ENCODE measurements at regions not wholly inside any gene's neighbourhood (a gene's known extent, or its start where the extent isn't known, plus 50 kb on each side); places are given as distances from the start of the nearest gene placed in this dataset.

DNA sequence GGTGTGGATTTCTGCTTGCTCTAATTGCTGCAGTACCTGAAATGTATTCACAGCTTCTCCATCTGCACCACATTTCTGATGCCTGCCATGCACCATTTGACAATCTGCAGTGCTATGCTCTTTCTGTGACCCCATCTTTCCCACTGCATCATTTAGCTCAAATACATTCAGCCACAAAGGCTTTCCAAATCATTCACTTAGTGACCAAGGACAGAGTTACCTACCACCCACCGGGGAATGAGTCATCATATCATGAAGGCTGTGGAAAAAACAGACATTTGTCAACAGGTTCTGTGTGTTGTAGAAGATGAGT is 465.5 kb upstream of the ATP2B1 start:
- POLR2A ChIA-PET: no interaction called here
- H3K27ac Mint-ChIP-seq: no peak overlapping the region
- CTCF ChIA-PET: no interaction called here
- H3K4me1 Mint-ChIP-seq: no peaks in the 10 kb centered on the region
- ATAC-seq (ENCODE audit: low read depth): no peak
- intact Hi-C loops (cut with micrococcal nuclease): no loop called here
- no peak for DNase-seq
- no peak for TF ChIP-seq CTCF (IDR thresholded peaks at IDR 0.05)
- no peak overlapping the region for H3K4me3 Mint-ChIP-seq
- no peaks in the 10 kb centered on the region for H3K9me3 Mint-ChIP-seq
- no peaks in the 10 kb centered on the region for H3K27me3 Mint-ChIP-seq
- no peaks in the 10 kb centered on the region for H3K36me3 Mint-ChIP-seq (ENCODE audit: low read depth)

GRCh38 chr12:90173499-90174197 is 465.0 kb upstream of the ATP2B1 start:
- ChIA-PET CTCF (no interaction called here), POLR2A (no interaction called here)
- ATAC-seq (ENCODE audit: low read depth) (no peak), DNase-seq (no peak)
- Mint-ChIP-seq H3K9me3 (no peaks in the 10 kb centered on the region), H3K27me3 (no peaks in the 10 kb centered on the region), H3K36me3 (ENCODE audit: low read depth) (no peaks in the 10 kb centered on the region), H3K4me3 (no peak overlapping the region), H3K4me1 (no peaks in the 10 kb centered on the region), H3K27ac (no peak overlapping the region)
- intact Hi-C loops (cut with micrococcal nuclease): no loop called here
- TF ChIP-seq CTCF (IDR thresholded peaks at IDR 0.05): no peak

DNA sequence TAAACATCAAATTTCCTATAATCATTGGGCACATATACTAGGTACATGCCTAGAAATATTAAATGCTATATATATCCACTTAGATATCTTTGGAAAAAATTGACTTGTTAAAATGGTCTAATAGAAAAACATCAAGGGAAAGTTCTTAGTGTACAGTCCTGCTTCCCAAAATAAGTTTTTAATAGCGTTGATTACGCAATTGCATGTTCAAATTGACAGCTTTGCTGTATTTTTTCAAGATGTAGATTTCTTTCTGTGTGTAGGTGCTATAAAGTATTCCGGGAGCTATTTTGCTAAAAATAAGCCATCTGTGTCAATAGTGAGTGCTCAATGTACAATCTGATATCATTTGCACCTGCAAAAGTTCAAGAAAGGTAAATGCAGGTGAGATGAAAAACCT is 463.9 kb upstream of the ATP2B1 start:
- H3K27ac Mint-ChIP-seq: no peak overlapping the region
- ChIA-PET POLR2A (no interaction called here), CTCF (no interaction called here)
- no peaks in the 10 kb centered on the region for H3K9me3 Mint-ChIP-seq
- no peak for TF ChIP-seq CTCF (IDR thresholded peaks at IDR 0.05)
- H3K36me3 Mint-ChIP-seq (ENCODE audit: low read depth): no peaks in the 10 kb centered on the region
- DNase-seq (no peak), ATAC-seq (ENCODE audit: low read depth) (no peak)
- no peak overlapping the region for H3K4me3 Mint-ChIP-seq
- intact Hi-C loops (cut with micrococcal nuclease): no loop called here
- no peaks in the 10 kb centered on the region for H3K4me1 Mint-ChIP-seq
- no peaks in the 10 kb centered on the region for H3K27me3 Mint-ChIP-seq

DNA sequence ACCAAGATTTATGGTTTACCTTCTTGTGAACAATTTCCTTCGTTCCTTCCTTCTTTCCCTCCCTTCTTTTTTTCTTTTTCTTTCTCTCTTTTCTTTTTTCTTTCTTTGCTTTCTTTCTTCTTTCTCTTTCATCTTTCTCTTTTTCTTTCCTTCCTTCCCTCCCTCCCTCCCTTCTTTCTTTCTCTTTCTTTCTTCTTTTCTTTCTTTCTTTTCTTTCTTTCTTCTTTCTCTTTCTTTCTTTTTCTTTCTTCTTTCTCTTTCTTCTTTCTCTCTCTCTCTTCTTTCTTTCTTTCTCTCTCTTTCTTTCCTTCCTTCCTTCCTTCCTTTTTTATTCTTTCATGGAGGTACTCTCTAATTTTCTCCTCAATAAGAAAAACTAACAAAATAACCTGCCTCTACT is 462.1 kb upstream of the ATP2B1 start:
- ATAC-seq (ENCODE audit: low read depth) (no peak), DNase-seq (no peak)
- ChIA-PET CTCF (no interaction called here), POLR2A (no interaction called here)
- Mint-ChIP-seq H3K27ac (no peak overlapping the region), H3K9me3 (no peaks in the 10 kb centered on the region), H3K27me3 (no peaks in the 10 kb centered on the region), H3K36me3 (ENCODE audit: low read depth) (no peaks in the 10 kb centered on the region), H3K4me3 (no peak overlapping the region), H3K4me1 (no peaks in the 10 kb centered on the region)
- intact Hi-C loops (cut with micrococcal nuclease): no loop called here
- no peak for TF ChIP-seq CTCF (IDR thresholded peaks at IDR 0.05)

- Mint-ChIP-seq H3K27ac (no peak overlapping the region), H3K9me3 (peaks cover 2% of the 10 kb centered on the region), H3K4me1 (no peaks in the 10 kb centered on the region), H3K36me3 (ENCODE audit: low read depth) (no peaks in the 10 kb centered on the region), H3K27me3 (no peaks in the 10 kb centered on the region), H3K4me3 (no peak overlapping the region)
- ChIA-PET POLR2A (no interaction called here), CTCF (no interaction called here)
- ATAC-seq (ENCODE audit: low read depth) (no peak), DNase-seq (no peak)
- TF ChIP-seq CTCF (IDR thresholded peaks at IDR 0.05): no peak
- intact Hi-C loops (cut with micrococcal nuclease): no loop called here
Observed at GRCh38 chr12:90167518-90168208, 459.0 kb upstream of the ATP2B1 start.

Measured in activated B cell treated with CpG ODN at 0.5 μM for 24 hours (primary cell).